Stimulated activated naive CD4-positive, alpha-beta T cell treated with Interleukin-2 at 50 U/mL for 16 hours (primary cell): ENCODE measurements at regions not wholly inside any gene's neighbourhood (a gene's known extent, or its start where the extent isn't known, plus 50 kb on each side); places are given as distances from the start of the nearest gene placed in this dataset.

ENCODE experiments used
- DNase-seq: peaks from one replicate; lab custom pipeline; 2025; lab: John Stamatoyannopoulos, UW

GRCh38 chr12:127896661-127897060, 370.3 kb upstream of the TMEM132C start:
- no peak for DNase-seq

GRCh38 chr12:127898616-127899015, 368.4 kb upstream of the TMEM132C start:
- DNase-seq = no peak

- DNase-seq = no peak
These were observed 367.0 kb upstream of the TMEM132C start for GRCh38 chr12:127899971-127900370.

GRCh38 chr12:127900386-127900785, 366.6 kb upstream of the TMEM132C start:
- DNase-seq = no peak

GRCh38 chr12:127903146-127903545, 363.8 kb upstream of the TMEM132C start:
- no peak for DNase-seq

GRCh38 chr12:127909041-127909440, 357.9 kb upstream of the TMEM132C start:
- no peak for DNase-seq

- DNase-seq = no peak
These were observed 355.7 kb upstream of the TMEM132C start for GRCh38 chr12:127911291-127911690.

GRCh38 chr12:127912035-127912665, 354.8 kb upstream of the TMEM132C start:
- DNase-seq = no peak

GRCh38 chr12:127923501-127923900, 343.5 kb upstream of the TMEM132C start:
- no peak for DNase-seq

GRCh38 chr12:127925971-127926370, 341.0 kb upstream of the TMEM132C start:
- DNase-seq = no peak

GRCh38 chr12:127928178-127928577, 338.8 kb upstream of the TMEM132C start:
- no peak for DNase-seq

GRCh38 chr12:127928615-127929571, 338.1 kb upstream of the TMEM132C start:
- DNase-seq = no peak

- no peak for DNase-seq
These were observed 336.8 kb upstream of the TMEM132C start for GRCh38 chr12:127930122-127930521.

GRCh38 chr12:127934409-127934808, 332.6 kb upstream of the TMEM132C start:
- DNase-seq = no peak

- DNase-seq = no peak
These were observed 330.5 kb upstream of the TMEM132C start for GRCh38 chr12:127936463-127936862.

- DNase-seq = no peak
These were observed 325.6 kb upstream of the TMEM132C start for GRCh38 chr12:127941332-127941731.

GRCh38 chr12:127942981-127943380, 324.0 kb upstream of the TMEM132C start:
- no peak for DNase-seq

GRCh38 chr12:127943481-127944210, 323.3 kb upstream of the TMEM132C start:
- DNase-seq = no peak

- DNase-seq = no peak
These were observed 322.6 kb upstream of the TMEM132C start for GRCh38 chr12:127944211-127944899.

- no peak for DNase-seq
These were observed 309.8 kb upstream of the TMEM132C start for GRCh38 chr12:127957001-127957660.

- DNase-seq = no peak
These were observed 304.7 kb upstream of the TMEM132C start for GRCh38 chr12:127962303-127962702.
